ENCODE measurements at regions not wholly inside any gene's neighbourhood (a gene's known extent, or its start where the extent isn't known, plus 50 kb on each side); places are given as distances from the start of the nearest gene placed in this dataset.

DNA sequence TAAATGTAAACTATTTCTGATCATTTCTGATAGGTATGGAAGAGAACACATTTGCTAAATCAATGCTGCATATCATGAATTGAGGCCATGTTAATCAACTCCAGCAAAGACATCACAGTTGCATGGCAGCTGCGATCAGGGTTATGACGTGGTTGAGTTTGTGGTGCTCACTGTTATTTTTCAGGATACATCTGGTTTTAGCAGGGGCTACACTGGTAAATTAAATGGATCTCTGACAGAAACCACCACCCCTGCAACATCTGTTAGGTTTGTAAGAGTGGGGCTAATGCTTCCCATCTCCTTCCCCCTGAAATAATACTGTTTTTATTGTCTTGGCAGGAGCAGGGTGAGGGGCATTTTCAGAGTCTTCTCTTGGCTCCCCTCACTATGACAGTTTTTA is 444.4 kb upstream of the ZNF507 start:
- no peak for DNase-seq

DNA sequence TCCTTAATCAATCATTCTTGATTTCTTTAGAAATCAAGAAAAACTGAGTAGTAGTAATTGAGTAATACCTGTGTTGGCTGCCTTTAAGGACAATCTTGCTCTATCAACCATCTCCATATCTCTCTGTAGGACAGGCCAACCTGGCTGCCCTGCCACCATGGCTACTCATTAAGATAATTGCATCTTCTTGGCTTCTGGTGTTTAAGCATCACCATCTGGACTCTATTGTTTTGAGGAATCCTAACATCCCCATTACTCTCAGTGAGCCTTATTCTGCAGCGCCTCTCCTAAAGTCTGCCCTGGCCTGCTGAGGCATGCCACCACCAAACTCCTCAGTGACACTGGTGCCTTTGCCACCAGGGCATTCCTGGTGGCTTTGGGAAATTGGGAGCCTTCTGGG is 442.6 kb upstream of the ZNF507 start:
- DNase-seq: no peak

DNA sequence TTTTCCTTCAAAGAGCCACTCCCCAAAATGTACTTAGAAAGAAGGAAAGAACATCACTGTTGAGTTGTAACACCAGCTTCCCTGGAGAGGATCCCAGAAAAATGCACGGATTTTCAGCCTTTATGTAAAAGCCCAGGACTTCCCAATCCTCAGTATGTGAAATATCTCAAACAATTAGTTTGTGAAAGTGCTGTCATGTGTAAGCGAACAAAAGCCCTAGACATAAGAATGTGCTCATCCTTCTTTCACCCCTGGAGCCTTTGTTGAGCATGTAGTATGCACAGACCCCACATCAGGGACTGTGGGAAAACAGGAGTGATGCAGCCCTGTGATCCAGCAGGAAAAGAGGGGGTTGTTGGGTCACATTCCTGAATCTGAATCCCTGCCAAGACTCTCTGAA is 441.4 kb upstream of the ZNF507 start:
- no peak for DNase-seq

DNA sequence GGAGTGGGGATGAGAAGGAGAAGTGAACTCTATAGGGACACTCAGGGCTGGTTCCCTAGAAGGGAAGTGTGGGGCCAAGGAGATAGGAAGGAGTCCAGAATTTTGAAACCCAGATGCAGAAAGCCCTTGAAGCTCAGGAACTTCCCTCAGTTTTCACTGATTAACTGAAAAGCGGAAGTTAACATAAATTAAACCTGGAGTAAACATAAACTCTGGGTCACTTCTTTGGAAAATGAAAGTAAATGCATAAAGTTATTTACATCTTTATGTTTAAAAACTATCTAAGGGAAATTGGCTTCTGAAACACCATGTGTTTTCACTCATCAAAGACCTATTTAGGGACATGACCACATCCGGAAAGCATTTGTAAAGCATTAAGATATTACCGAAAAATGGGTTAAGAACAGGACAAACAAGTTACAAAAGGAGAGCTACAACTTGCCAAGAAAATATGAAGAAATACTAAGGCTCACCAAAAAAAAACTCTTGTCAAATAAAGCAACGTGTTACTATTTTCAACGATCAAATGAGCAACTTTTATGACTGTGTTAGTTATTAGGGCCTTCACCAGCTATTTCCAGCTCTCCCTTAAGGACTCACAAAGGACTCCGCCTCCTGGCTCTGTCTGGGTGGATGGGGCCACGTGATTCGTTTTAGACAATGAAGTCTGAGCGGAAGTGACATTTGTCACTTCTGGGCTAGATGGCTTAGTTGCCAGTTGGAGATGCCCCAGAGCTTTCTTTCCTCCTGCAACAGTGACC is 439.1 kb upstream of the ZNF507 start:
- DNase-seq: no peak

DNA sequence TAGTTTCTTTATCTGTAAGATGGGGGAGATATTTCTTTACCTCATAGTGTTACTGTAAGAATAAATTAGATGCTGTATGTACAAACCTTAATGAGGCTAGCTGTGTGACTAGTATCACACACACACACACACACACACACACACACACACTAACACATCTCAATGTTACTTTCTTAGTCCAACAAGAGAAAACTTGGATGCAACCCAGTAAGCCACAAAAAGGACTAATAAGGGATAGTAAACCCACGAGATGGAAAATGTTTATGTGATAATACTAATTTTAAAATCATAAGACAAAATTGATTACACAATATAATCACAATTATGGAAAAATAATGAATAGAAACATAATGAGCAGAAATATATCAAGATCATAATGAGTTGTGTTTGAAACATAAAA is 437.7 kb upstream of the ZNF507 start:
- DNase-seq: no peak

DNA sequence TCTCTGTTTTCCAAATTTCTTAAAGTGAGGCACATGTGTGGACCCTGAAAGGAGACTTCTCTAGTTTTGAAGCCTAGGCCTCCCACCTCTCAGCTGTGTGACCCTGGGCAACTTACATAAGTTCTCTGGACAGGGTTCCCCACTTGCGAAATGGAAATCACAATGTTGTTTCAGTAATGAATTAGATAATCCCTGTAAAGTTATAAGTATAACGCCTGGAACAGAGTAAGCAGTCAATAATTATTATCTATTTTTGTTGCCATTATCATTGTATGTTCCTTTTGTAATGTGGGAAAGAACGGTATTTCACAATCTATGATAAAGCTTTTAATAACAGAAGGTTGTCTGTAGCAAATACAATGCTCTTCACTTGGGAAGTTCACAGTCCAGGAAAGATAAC is 437.3 kb upstream of the ZNF507 start:
- DNase-seq: no peak

DNA sequence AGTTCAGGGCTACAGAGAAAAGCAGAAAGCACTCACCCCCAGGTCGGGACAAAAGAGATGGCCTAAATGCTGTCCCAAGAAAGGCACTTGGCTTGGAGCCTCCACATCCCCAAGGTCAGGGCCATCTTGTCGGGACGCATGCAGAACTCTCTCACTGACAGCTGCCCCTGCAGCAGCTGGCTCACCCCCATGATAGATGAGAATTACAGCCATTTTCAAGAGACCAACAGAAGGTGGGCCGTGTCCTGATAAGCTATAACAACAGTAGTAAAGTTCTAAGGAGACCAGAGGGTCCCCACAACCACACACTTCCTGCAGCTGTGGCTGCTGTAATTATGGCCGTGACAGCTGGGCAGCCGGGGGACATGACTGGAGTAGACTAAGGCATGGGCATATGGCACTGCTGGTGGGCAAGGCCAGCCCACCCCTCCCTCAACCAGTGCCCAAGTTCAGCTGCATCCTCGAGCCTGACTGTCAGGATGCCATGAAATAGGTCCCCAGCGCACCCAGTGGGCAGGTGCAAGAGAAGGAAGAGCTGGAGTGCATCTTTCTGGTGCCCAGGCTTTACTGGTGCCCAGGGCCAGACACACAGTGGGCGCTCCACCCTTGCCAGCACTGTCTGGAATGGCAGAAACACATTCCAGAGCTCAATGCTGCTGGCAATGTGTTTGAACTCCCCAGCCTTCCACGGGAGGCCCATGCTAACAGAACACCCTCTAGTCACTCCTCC is 436.7 kb upstream of the ZNF507 start:
- DNase-seq: no peak

DNA sequence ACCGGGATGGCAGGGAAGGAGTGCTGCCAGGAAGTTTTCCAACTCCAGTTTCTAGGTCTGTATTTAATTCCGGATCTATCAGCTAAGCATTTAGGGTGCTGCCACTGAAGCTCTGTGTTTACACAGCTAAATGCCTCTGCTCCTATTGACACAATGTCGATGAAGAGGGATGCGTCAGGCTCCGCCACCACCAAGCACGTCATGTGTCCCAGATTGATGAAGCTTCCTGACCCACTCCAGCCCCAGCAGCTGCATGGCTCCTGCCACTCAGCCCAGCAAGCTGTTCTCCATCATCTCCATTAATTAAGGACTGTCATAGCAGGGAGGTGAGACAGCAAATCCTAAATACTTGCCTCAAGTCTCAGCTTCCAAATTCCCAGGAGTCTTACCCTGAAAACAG is 435.2 kb upstream of the ZNF507 start:
- DNase-seq: no peak

DNA sequence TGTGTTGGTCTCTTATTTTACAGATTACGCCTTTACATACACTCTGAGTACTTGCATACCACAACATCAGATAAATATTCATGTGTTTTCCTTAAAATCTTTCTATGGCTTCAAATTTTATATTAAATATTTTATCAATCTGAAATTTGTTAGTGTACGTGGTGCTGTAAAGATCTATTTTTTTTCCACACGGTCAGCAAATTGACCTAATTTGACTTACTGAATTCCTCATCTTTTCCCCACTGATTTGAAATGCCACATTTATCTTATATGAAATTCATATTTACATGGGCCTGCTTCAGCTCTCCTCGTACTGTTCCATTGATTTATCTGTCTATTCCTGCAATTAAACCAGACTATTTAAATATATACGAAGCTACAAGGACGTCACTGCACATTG is 433.8 kb upstream of the ZNF507 start:
- DNase-seq: no peak

DNA sequence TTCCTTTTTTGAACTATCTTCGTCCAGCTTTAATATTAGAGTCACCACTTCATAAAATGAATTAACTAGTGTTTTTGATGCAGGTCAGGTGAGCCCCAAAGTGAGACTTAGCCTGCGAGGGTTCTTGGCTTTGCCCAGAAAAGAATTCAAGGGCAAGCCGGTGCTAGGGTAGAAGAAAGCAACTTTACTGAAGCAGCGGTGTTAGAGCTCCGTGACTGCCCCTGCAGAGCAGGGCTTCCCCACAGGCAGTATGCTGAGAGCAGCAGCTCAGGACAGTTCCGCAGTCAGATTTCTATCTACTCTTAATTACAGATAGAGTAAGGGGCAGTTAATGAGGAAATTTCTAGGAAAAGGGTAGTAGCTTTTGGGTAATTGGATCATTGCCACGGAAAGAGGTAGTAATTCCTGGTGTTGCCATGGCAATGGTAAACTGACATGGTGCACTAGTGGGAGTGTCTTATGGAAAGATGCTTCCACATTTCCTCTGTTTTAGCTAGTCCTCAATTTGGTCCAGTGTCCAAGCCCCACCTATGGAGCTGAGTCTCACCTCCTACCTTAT is 432.2 kb upstream of the ZNF507 start:
- no peak for DNase-seq

DNA sequence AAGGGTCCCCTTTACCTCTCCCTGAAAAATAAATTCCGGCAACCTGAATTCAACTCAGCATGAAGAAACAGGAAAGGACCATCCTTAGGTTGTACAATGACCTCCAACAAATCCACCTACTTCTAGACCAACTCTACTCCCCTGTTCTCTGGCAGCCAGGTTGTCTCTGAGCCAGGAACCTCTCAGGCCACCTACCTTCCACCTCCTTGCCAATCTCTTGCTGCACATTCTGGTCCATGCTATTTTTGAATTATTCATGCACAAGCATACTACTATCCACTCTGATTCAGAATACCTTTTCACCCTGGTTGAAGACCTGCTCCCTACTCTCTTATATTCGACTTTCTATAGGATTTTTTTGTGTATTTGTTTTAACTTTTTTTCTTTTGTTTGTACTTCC is 415.0 kb upstream of the ZNF507 start:
- no peak for DNase-seq

DNA sequence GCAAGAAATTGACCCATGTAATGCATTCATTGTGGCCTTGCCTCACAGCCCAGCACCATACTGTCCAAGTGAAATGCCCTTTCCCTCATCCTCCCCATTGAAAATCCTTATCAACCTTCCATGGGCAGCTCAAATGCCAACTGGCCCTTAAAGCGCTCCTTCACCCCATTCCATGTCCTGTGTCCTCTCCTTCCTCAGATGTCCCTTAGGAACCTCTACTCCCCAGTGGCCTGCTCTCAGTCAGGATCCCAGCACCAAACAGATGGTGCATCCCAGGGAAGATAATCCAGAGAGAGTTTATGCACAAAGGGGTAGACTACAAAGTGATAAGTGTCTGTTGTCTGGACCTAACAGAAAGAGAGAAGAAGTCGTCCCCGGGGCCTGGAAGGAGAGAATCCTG is 407.4 kb upstream of the ZNF507 start:
- DNase-seq: no peak

DNA sequence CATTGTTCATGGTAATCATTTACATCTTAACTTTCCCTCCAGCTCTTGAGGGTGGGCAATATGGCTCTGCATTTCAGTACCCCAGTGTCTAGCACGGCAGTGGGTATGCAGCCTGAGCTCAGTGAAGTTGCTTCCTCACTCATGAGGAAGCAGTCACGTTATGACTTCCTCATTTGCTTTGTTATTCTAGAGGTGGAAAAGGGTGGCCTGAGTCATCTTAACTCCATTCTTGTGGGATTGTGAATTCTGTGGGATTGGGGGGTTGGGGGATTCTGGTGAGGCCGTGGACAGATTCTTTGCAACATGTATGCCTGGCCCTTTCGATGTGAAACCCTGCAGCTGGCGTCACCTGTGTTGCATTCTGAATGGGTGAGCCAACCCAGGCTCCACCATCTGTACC is 406.7 kb upstream of the ZNF507 start:
- DNase-seq: no peak

DNA sequence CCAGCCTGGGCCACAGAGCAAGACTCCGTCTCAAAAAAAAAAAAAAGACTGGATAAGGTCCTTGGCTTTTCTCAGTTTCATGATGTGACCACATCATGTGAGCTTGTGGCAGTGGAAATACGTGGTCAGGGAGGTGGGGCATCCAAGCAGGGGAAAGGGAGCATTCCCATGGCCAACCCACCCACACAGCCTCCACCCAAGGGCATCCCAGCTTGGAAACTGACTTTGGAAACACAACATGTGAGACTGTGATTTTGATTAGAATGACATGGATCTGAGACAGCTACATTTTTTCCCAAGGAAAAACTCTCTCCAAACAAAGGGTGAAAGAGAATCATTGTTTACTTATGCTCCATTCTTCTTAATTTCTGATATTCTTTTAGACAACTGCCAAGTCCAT is 405.0 kb upstream of the ZNF507 start:
- DNase-seq: no peak

DNA sequence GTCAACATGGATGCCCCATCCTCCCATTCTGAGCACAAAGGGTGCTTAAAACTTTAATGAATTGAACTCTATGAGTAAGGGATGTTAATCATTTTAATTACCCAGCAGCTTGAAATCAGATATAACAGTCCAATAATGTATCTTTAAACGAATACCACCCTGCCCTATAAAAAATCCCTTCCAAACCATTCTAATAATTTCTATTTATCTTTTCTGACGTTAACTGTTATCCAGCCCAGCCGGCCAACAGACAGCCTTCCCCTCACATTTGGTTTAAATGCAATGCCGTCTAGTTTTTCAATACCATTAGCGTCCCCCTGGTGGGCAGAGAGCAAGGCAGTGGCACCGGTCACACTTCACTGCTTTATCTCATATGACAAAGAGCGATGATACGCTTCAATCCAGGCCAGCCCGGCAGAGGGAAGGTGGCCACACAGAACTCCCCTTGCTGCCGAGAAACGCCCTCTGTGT is 402.2 kb upstream of the ZNF507 start:
- no peak for DNase-seq

DNA sequence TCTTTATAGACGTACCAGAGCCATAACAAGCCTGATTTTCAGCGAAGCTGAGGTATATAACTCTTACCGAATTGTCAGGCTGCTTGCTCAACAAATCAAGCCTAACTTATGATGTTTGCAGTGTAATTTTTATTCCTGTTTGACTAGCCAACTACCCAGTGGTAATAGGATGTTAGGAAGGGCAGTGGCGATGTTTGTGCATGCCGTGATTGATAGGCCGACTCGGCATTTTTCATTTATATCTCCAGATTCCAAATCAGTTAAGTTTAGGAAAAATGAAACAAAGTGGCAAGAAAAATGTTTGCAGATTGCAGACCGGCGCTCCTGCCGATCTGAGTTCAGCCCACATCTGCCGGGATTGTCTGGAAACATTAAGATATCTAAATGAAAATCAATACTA is 401.6 kb upstream of the ZNF507 start:
- DNase-seq: no peak

DNA sequence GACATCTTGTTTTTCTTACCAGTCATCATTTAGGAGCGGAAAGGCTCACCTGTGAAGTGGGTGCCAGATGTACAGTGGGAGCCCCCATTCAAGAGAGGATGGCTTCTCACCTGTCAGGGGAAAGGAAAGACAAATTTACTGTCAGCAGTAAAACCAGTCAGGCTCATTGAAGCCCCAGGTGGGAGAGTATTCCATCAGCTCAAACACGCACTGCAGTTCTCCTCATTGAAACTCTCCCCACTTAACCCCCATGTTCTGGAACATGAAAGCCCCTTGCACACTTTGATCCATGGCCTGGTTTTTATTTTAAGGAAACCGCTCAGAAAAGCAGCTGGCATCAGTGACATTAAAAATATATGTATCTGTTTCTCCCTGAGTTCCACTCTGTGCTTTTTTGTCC is 401.1 kb upstream of the ZNF507 start:
- DNase-seq: no peak

DNA sequence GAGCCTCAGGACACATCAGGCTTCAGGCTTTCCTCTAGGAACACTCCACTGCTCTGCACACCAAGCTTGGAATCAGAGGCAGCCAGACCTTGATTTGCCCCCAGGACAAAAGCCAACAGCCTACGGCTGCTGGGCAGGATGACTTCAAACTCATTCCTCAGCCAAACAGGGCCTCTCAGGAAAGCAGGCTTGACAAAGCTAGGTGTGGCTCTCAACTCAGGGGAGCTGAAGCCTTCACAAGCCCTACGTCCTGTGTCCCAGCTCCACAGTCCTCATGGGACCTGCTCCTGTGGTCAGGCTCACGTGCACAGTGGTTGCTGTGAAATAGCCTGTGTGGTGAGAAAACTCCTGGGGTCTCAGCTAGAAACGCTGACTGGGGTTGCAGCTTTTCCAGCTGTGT is 398.9 kb upstream of the ZNF507 start:
- DNase-seq: no peak

DNA sequence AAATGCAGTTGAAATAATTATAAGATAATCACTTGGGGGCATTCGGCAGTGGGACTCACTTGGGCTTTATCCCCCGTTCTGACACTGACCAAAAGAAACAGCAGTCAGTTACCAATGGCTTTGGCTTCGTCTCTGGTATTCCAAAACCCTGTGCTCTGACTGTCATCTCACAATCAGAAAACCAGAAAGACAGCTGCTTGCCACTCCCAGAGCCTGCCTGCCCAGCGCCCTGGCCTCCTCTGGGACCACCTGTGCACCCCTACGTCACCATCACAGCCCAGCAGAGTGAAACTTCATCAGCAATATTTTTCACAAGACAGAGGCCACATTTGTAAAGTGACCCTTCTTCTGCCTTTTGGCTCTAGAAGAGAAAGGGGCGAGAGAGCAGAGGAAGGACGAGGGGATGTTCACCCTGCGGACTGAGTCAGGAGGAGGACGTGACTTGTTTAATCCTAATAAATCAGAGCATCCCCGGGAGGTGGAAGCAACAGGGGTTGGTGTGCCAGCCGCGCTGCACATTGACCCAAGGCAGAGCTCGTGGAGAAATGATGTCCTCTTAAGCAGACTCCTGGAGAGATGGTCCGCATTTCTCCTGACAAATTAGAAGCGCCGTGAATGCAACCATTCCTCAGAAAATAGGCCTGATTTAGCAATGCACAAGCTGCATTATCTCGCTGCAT is 397.8 kb upstream of the ZNF507 start:
- no peak for DNase-seq

DNA sequence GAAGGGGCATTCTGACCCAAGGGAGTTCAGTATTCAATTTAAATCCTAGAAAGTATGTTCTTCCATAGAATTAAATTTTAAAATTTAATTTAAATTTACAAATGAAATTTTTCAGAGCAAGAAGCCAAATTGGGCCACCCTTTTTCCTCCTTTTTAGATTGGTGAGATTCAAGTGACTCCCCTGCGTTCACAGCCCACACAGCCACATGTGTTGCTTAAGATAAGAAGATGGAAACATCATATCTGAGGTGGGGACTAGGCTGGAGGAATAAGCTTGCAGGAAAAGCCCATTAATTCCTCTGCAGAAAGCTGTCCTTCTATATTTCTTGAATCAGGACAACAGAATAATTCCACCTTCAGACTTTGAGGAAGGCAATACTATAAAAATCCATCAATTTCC is 392.7 kb upstream of the ZNF507 start:
- no peak for DNase-seq

DNA sequence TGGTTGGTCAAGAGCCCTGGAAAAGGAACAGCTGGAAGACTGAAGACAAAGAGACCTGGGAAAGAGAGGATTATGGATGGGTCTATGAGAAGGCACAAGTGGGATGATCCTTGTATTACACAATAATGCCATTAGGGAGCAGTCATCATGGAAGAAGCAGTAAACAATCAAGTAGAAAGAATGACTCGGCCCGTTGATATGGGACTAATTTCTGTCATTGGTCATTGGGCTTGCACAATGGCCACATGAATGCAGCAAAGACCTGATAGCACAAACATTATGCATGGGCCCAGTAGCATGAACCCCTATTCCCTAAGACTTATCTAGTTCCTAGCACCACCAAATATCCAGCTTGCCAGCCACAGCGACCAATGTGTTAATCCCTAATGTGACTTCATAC is 390.3 kb upstream of the ZNF507 start:
- DNase-seq: no peak

DNA sequence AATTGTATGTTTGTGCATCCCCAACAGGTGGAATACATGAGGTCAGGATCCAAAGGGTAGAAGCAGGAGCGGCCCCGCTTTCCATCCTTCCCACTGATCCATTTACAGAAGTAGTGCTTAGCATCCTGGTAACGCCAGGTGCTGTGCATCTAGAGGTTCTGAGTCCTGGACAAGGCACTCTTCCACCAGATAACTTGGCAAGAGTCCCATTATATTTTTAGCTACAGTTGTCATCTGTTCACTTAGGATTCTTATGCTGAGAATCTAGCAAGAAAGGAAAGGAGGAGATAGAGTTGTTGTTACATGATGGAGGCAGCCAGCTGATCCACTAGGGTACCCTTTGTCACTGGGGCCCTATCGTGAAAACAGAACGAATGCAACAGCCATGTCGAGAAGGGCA is 389.5 kb upstream of the ZNF507 start:
- DNase-seq: no peak

DNA sequence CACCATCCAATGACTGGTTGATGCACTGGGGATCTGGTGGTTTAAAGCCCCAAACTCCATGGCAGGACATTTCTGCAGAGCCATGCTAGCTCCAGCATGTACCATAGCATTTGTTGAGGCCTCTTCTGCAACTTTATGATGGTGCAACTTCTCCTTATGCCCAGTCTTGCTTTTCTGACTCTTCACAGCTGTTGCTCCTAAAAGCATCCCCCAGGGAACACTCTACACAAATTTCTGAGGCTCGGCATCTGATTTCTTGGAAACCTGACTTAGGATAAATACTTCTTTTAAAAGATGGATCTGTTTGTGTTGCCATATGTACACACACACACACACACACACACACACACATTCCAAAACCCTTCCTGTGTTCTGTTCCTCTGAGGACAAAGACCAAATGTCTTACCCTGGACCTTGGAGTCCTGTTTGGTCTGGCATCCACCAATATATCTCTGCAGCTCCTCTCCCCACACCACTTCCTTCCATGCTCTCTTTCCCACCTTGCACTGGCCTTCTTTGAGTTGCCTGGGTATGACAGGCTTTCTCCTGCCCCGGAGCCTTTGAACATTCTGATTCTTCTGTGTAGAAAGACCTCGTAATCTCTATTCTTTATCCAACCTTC is 388.5 kb upstream of the ZNF507 start:
- DNase-seq: no peak
